Fibroblast of the conjunctiva (primary cell): ENCODE measurements at regions not wholly inside any gene's neighbourhood (a gene's known extent, or its start where the extent isn't known, plus 50 kb on each side); places are given as distances from the start of the nearest gene placed in this dataset.

ENCODE experiments used
- DNase-seq: peaks from one replicate; pipeline ENCODE4 v3.0.0-alpha.2; 2010; ENCODE audit warnings: low read depth

- DNase-seq: no peak
Measured at GRCh38 chr18:8969639-8970390, 132.7 kb upstream of the NDUFV2 start.

- no peak for DNase-seq
Measured at GRCh38 chr18:8970843-8971242, 131.7 kb upstream of the NDUFV2 start.

- DNase-seq: no peak
Measured at GRCh38 chr18:8972116-8972515, 130.4 kb upstream of the NDUFV2 start.

GRCh38 chr18:8974279-8974678 is 128.2 kb upstream of the NDUFV2 start:
- no peak for DNase-seq

GRCh38 chr18:8974696-8975095 is 127.8 kb upstream of the NDUFV2 start:
- no peak for DNase-seq

- DNase-seq: no peak
Measured at GRCh38 chr18:8975624-8976023, 126.9 kb upstream of the NDUFV2 start.

GRCh38 chr18:8976606-8977005 is 125.9 kb upstream of the NDUFV2 start:
- no peak for DNase-seq

GRCh38 chr18:8977166-8977565 is 125.3 kb upstream of the NDUFV2 start:
- no peak for DNase-seq

GRCh38 chr18:8977701-8978100 is 124.8 kb upstream of the NDUFV2 start:
- no peak for DNase-seq

GRCh38 chr18:8978394-8978793 is 124.1 kb upstream of the NDUFV2 start:
- DNase-seq: no peak

GRCh38 chr18:8979258-8979988 is 123.1 kb upstream of the NDUFV2 start:
- DNase-seq: no peak

- DNase-seq: no peak
Measured at GRCh38 chr18:8980496-8980895, 122.0 kb upstream of the NDUFV2 start.

- no peak for DNase-seq
Measured at GRCh38 chr18:8980918-8981317, 121.6 kb upstream of the NDUFV2 start.

GRCh38 chr18:8982416-8983183 is 119.9 kb upstream of the NDUFV2 start:
- peak; percentile 82 for DNase-seq

- DNase-seq: no peak
Measured at GRCh38 chr18:8983195-8983594, 119.3 kb upstream of the NDUFV2 start.

GRCh38 chr18:8984131-8984721 is 118.3 kb upstream of the NDUFV2 start:
- DNase-seq: no peak

- peak; percentile 9 for DNase-seq
Measured at GRCh38 chr18:8987241-8987640, 115.3 kb upstream of the NDUFV2 start.

- DNase-seq: peak; percentile 62
Measured at GRCh38 chr18:8988260-8988871, 114.1 kb upstream of the NDUFV2 start.

- no peak for DNase-seq
Measured at GRCh38 chr18:8989017-8989416, 113.5 kb upstream of the NDUFV2 start.

GRCh38 chr18:8989855-8990254 is 112.6 kb upstream of the NDUFV2 start:
- DNase-seq: no peak

GRCh38 chr18:8990276-8991031 is 112.0 kb upstream of the NDUFV2 start:
- DNase-seq: no peak
